Right lobe of liver (tissue), 6 donors: ENCODE measurements at regions not wholly inside any gene's neighbourhood (a gene's known extent, or its start where the extent isn't known, plus 50 kb on each side); places are given as distances from the start of the nearest gene placed in this dataset.

Source experiments
- ATAC-seq, 4 donors: fragments of 200-7000 bp; cut with Tn5 transposase; one replicate each; pipeline ENCODE4 v1.9.1; 2020; ENCODE audit warnings: mild to moderate bottlenecking in 4 of 4, moderate library complexity in 4 of 4
- DNase-seq, 3 donors: peaks; one replicate each; pipeline ENCODE4 v3.0.0-alpha.2; 2020
- H3K27ac ChIP-seq, 3 donors: fragments of 200-600 bp; one replicate each; pipeline ENCODE4 v1.8.0; 2022
- H3K27me3 ChIP-seq, 2 donors: fragments of 200-600 bp; one replicate each; pipeline ENCODE4 v1.8.0; 2022
- H3K36me3 ChIP-seq, 4 donors: fragments of 200-600 bp; sonication (generic) in 1 of 4; one replicate each; pipeline versions ENCODE4 v1.5.1 to v1.8.0; 2017 to 2022; ENCODE audit warnings: control low read depth in 1 of 4
- H3K4me1 ChIP-seq, 4 donors: fragments of 200-600 bp; sonication (generic) in 1 of 4; one replicate each; pipeline versions ENCODE4 v1.5.1 to v1.8.0; 2017 to 2022; ENCODE audit warnings: control low read depth in 1 of 4
- H3K4me3 ChIP-seq, 3 donors: fragments of 200-600 bp; one replicate each; pipeline ENCODE4 v1.8.0; 2022
- H3K9me3 ChIP-seq, 4 donors: fragments of 200-600 bp; sonication (generic) in 1 of 4; one replicate each; pipeline versions ENCODE4 v1.5.1 to v1.8.0; 2017 to 2022; ENCODE audit warnings: control low read depth in 1 of 4
- CTCF ChIP-seq, 4 donors: fragments of 200-600 bp in 3 of 4; fragments of 450-650 bp in 1 of 4; IDR thresholded peaks; one replicate each; pipeline versions ENCODE4 v1.5.1 to v1.8.0; 2016 to 2022; ENCODE audit warnings: antibody characterized with exemption in 4 of 4, mild to moderate bottlenecking in 2 of 4
- POLR2A ChIP-seq: fragments of 450-650 bp; IDR thresholded peaks from one replicate; pipeline ENCODE4 v1.6.1; 2017; ENCODE audit warnings: antibody characterized with exemption, mild to moderate bottlenecking
- WGBS: methylation state at CpG from one replicate; pipeline ENCODE4 v1.1.6; 2018; ENCODE audit warnings: low coverage, low lambda C conversion rate; ENCODE audit not compliant: insufficient coverage; ENCODE audit errors: missing lambda C conversion rate; 5-methylcytosine and 5-hydroxymethylcytosine counted together
- intact Hi-C, 2 donors: fragments of 100-400 bp; cut with DNase I; formaldehyde crosslinking; loops; one replicate each; pipeline versions ENCODE4 v1.11.2 to v1.14.1; 2022
- donor health status: DM: no; HTN: yes; CAD: no.
- donor health status: DM: no; HTN: no; CAD: no.
- donor health status: DM: no; HTN: no; CAD: no.
- donor health status: DM: no; HTN: yes; CAD: no.
- donor health status: DM: no; HTN: yes; CAD: no.

- H3K9me3 ChIP-seq, result no peaks in the 10 kb centered on the region
- intact Hi-C loops, result loop anchor here (10.0 kb wide), 2 partner anchors 99 to 119 kb away; no protein-coding TSS in a partner anchor
- TF ChIP-seq CTCF (IDR thresholded peaks at IDR 0.05), result peak in 2 of 4 donors; percentile 12 to 17
- no peak for TF ChIP-seq POLR2A
- H3K4me1 ChIP-seq, result peaks cover 0 to 6% (median 3%) of the 10 kb centered on the region in 4 donors
- peak; percentile 68 to 76 (median 70) for DNase-seq
- peak; percentile 79 to 85 (median 82) for ATAC-seq
- 0% methylated on average over 39 of the region's 58 CpGs for WGBS
- H3K4me3 ChIP-seq, result peak overlapping the region; percentile 66 to 73 (median 69)
- no peaks in the 10 kb centered on the region for H3K36me3 ChIP-seq
- no peaks in the 10 kb centered on the region for H3K27me3 ChIP-seq
- H3K27ac ChIP-seq, result peak overlapping the region; percentile 52 to 68 (median 59)
These were observed 107.4 kb upstream of the KCTD1 start for GRCh38 chr18:26655525-26656430.

- TF ChIP-seq POLR2A (no peak), CTCF (IDR thresholded peaks at IDR 0.05) (no peak)
- Histone ChIP-seq H3K9me3 (no peaks in the 10 kb centered on the region), H3K4me1 (peaks cover 0 to 6% (median 3%) of the 10 kb centered on the region in 4 donors), H3K4me3 (peak overlapping the region in 1 of 3 donors; percentile 73), H3K36me3 (no peaks in the 10 kb centered on the region), H3K27ac (peak overlapping the region in 1 of 3 donors; percentile 24), H3K27me3 (no peaks in the 10 kb centered on the region)
- no peak for ATAC-seq
- intact Hi-C loops, result loop anchor here (10.0 kb wide), 2 partner anchors 100 to 120 kb away; no protein-coding TSS in a partner anchor
- no peak for DNase-seq
- WGBS, result 20% methylated on average over 12 of the region's 12 CpGs
These were observed 106.5 kb upstream of the KCTD1 start for GRCh38 chr18:26654616-26655524.

- 45% methylated on average over 5 of the region's 5 CpGs for WGBS
- ATAC-seq (no peak), DNase-seq (no peak)
- no peak overlapping the region for H3K27ac ChIP-seq
- H3K9me3 ChIP-seq, result no peaks in the 10 kb centered on the region
- TF ChIP-seq CTCF (IDR thresholded peaks at IDR 0.05), result no peak
- TF ChIP-seq POLR2A, result no peak
- H3K36me3 ChIP-seq, result no peaks in the 10 kb centered on the region
- H3K4me3 ChIP-seq, result no peak overlapping the region
- H3K27me3 ChIP-seq, result no peaks in the 10 kb centered on the region
- peaks cover 0 to 6% (median 3%) of the 10 kb centered on the region in 4 donors for H3K4me1 ChIP-seq
- intact Hi-C loops, result loop anchor here (10.0 kb wide), 2 partner anchors 101 to 121 kb away; no protein-coding TSS in a partner anchor
These were observed 105.7 kb upstream of the KCTD1 start for GRCh38 chr18:26653943-26654615.

- H3K27me3 ChIP-seq, result no peaks in the 10 kb centered on the region
- peaks cover 0 to 6% (median 0%) of the 10 kb centered on the region in 4 donors for H3K4me1 ChIP-seq
- H3K36me3 ChIP-seq, result no peaks in the 10 kb centered on the region
- ATAC-seq (no peak), DNase-seq (no peak)
- TF ChIP-seq POLR2A (no peak), CTCF (IDR thresholded peaks at IDR 0.05) (no peak)
- no peak overlapping the region for H3K4me3 ChIP-seq
- intact Hi-C loops, result loop anchor here (10.0 kb wide), 2 partner anchors 102 to 122 kb away; no protein-coding TSS in a partner anchor
- no peaks in the 10 kb centered on the region for H3K9me3 ChIP-seq
- WGBS, result 91% methylated on average over 5 of the region's 6 CpGs
- no peak overlapping the region for H3K27ac ChIP-seq
These were observed 104.1 kb upstream of the KCTD1 start for GRCh38 chr18:26652501-26652900.
